Endothelial cell of umbilical vein (primary cell): ENCODE measurements at regions not wholly inside any gene's neighbourhood (a gene's known extent, or its start where the extent isn't known, plus 50 kb on each side); places are given as distances from the start of the nearest gene placed in this dataset.

ENCODE experiments used
- BruUV-seq: library from RNA; stranded (reverse); fragments of 400-500 nt; replicated peaks from 2 replicates; lab custom pipeline; 2021; lab: Mats Ljungman, UMichigan
- CTCF ChIA-PET: fragments of 300-600, 350-600 bp; sonication (Branson Sonifier 250); formaldehyde crosslinking; loops from one replicate; lab custom pipeline; 2021; ENCODE audit warnings: antibody characterized with exemption, inconsistent platforms; lab: Charles Lee
- POLR2A ChIA-PET: fragments of 300-600, 350-600 bp; sonication (Branson Sonifier 250); formaldehyde crosslinking; loops from one replicate; lab custom pipeline; 2021; ENCODE audit warnings: antibody characterized with exemption, inconsistent platforms; lab: Charles Lee
- DNase-seq: peaks from one replicate; pipeline ENCODE4 v3.0.0-alpha.2; 2011; ENCODE audit warnings: low read depth, low spot score
- FAIRE-seq: peaks from 2 replicates; lab custom pipeline; 2011; peaks lifted over from hg19 to GRCh38; lab: Jason Lieb, UNC
- H2AFZ ChIP-seq: 2 replicates; pipeline ENCODE4 v1.6.0; 2012; ENCODE audit warnings: low read depth, low read length, control low read depth, inconsistent platforms
- H3K27ac ChIP-seq: 2 replicates; pipeline ENCODE4 v1.5.1; 2011; ENCODE audit warnings: low read depth, mild to moderate bottlenecking, control low read depth, low read length, moderate library complexity; ENCODE audit not compliant: insufficient read depth
- H3K27me3 ChIP-seq, 2 experiments: 2 replicates each; pipeline versions ENCODE4 v1.6.0 to v1.6.1; 2011; ENCODE audit warnings: low read length in 2 of 2, mixed read lengths in 1 of 2; ENCODE audit not compliant: control insufficient read depth in 2 of 2, insufficient read depth in 2 of 2
- H3K36me3 ChIP-seq, 2 experiments: 2 replicates in 1 of 2; 3 replicates in 1 of 2; pipeline ENCODE4 v1.5.1; 2011; ENCODE audit warnings: low read length in 2 of 2, mild to moderate bottlenecking in 1 of 2, moderate library complexity in 1 of 2; ENCODE audit not compliant: control insufficient read depth in 2 of 2, insufficient read depth in 2 of 2; ENCODE audit errors: extremely low read depth in 1 of 2
- H3K4me1 ChIP-seq: 3 replicates; pipeline ENCODE4 v1.5.1; 2011; ENCODE audit warnings: mild to moderate bottlenecking, low read length; ENCODE audit not compliant: control insufficient read depth, insufficient read depth; ENCODE audit errors: extremely low read depth
- H3K4me2 ChIP-seq: 2 replicates; pipeline ENCODE4 v1.6.1; 2011; ENCODE audit warnings: low read length, control low read depth, mixed read lengths; ENCODE audit not compliant: insufficient read depth
- H3K4me3 ChIP-seq, 3 experiments: fragments of 200-600 bp in 1 of 3; sonication (generic), shearing (Covaris generic) in 1 of 3; replicated peaks in 1 of 3; 2 replicates each; pipeline ENCODE4 v1.5.1; 2011 to 2016; ENCODE audit warnings: control low read depth in 3 of 3, low read length in 3 of 3, mild to moderate bottlenecking in 2 of 3, inconsistent platforms in 1 of 3, low read depth in 1 of 3, moderate library complexity in 1 of 3; ENCODE audit not compliant: insufficient read depth in 1 of 3
- H3K79me2 ChIP-seq: 2 replicates; pipeline ENCODE4 v1.6.0; 2012; ENCODE audit warnings: low read length, inconsistent platforms; ENCODE audit not compliant: control insufficient read depth, insufficient read depth
- H3K9ac ChIP-seq: replicated peaks from 2 replicates; pipeline ENCODE3; 2011; ENCODE audit warnings: low read length, control low read depth; ENCODE audit not compliant: insufficient read depth; ENCODE audit errors: extremely low read depth
- H3K9me1 ChIP-seq: replicated peaks from 3 replicates; pipeline ENCODE4 v1.6.0; 2011; ENCODE audit warnings: mild to moderate bottlenecking, low read length; ENCODE audit not compliant: control insufficient read depth, insufficient read depth; ENCODE audit errors: extremely low read depth
- H3K9me3 ChIP-seq: replicated peaks from 2 replicates; pipeline ENCODE4 v1.5.1; 2012; ENCODE audit warnings: low read length, inconsistent platforms; ENCODE audit not compliant: control insufficient read depth, insufficient read depth
- H4K20me1 ChIP-seq: replicated peaks from 2 replicates; pipeline ENCODE3; 2011; ENCODE audit warnings: mild to moderate bottlenecking, low read length; ENCODE audit not compliant: control insufficient read depth, insufficient read depth; ENCODE audit errors: extremely low read depth
- EZH2 ChIP-seq: IDR thresholded peaks from 2 replicates; pipeline ENCODE4 v1.6.1; 2012; ENCODE audit warnings: borderline replicate concordance, low read depth, mild to moderate bottlenecking, moderate library complexity, low read length, inconsistent platforms; ENCODE audit not compliant: severe bottlenecking
- FOS ChIP-seq: IDR thresholded peaks from 2 replicates; pipeline ENCODE4 v1.6.1; 2011; ENCODE audit warnings: mild to moderate bottlenecking, low read length, moderate library complexity, borderline replicate concordance; ENCODE audit not compliant: insufficient read depth
- GATA2 ChIP-seq: IDR thresholded peaks from 2 replicates; pipeline ENCODE4 v1.7.0; 2011; ENCODE audit warnings: low read depth, mild to moderate bottlenecking, moderate library complexity, mixed read lengths, low read length; ENCODE audit not compliant: insufficient read length, insufficient read depth
- JUN ChIP-seq: IDR thresholded peaks from 2 replicates; pipeline ENCODE4 v1.6.1; 2011; ENCODE audit warnings: borderline replicate concordance, low read depth; ENCODE audit not compliant: insufficient read length, insufficient read depth
- MAX ChIP-seq: IDR thresholded peaks from 2 replicates; pipeline ENCODE4 v1.6.1; 2011; ENCODE audit not compliant: insufficient read depth, insufficient read length
- MYC ChIP-seq: IDR thresholded peaks from one replicate; pipeline ENCODE4 v1.6.1; 2011; ENCODE audit warnings: mild to moderate bottlenecking, low read depth, low read length
- POLR2A ChIP-seq: IDR thresholded peaks from 2 replicates; pipeline ENCODE4 v1.6.1; 2012; ENCODE audit warnings: low read depth, mild to moderate bottlenecking, control low read depth, low read length
- POLR2AphosphoS5 ChIP-seq: IDR thresholded peaks from 2 replicates; pipeline ENCODE4 v1.6.1; 2012; ENCODE audit warnings: low read depth, mild to moderate bottlenecking, control low read depth, low read length, moderate library complexity; ENCODE audit not compliant: insufficient read depth
- dilution Hi-C: fragments of 300-500 bp; cut with MboI; formaldehyde crosslinking; loops from one replicate; pipeline ENCODE4 v1.15.0; 2019; ENCODE audit warnings: low sequenced_read_pairs; ENCODE audit not compliant: extremely low pct_ligation_motif_present
- intact Hi-C: fragments of 100-400 bp; cut with micrococcal nuclease; formaldehyde crosslinking; loops from one replicate; pipeline ENCODE4 v1.10.0; 2022
- TF ChIP-seq, protein P1 (sequence below), 2 donors: IDR thresholded peaks; 1 replicate in 1 of 2; 2 replicates in 1 of 2; pipeline ENCODE4 v1.5.1; 2011; ENCODE audit warnings: low read length in 2 of 2, mild to moderate bottlenecking in 2 of 2, moderate library complexity in 2 of 2, control low read depth in 1 of 2, inconsistent platforms in 1 of 2, low read depth in 1 of 2; ENCODE audit not compliant: insufficient read depth in 1 of 2; ENCODE audit errors: extremely low read depth in 1 of 2

- CTCF ChIA-PET: interaction anchor here (1.1 to 1.3 kb wide), 2 partner anchors 23 to 38 kb away, joined by 3 to 4 read pairs; no protein-coding TSS in a partner anchor
- no TSS peak for BruUV-seq
- intact Hi-C loops: no loop called here
Measured at GRCh38 chr3:146800484-146800883, 195.3 kb upstream of the PLSCR5 start.

More at GRCh38 chr3:146800484-146800883, 195.3 kb upstream of the PLSCR5 start:
- H3K4me3 ChIP-seq: no peak overlapping the region
- no peak for DNase-seq
- no peaks in the 10 kb centered on the region for H4K20me1 ChIP-seq
- no peaks in the 10 kb centered on the region for H3K36me3 ChIP-seq
- H3K79me2 ChIP-seq: no peaks in the 10 kb centered on the region
- H2AFZ ChIP-seq: no peak overlapping the region
- TF ChIP-seq FOS: no peak
- TF ChIP-seq POLR2A: no peak
- TF ChIP-seq JUN: no peak
- no peak for TF ChIP-seq MAX
- TF ChIP-seq, protein P1, sequence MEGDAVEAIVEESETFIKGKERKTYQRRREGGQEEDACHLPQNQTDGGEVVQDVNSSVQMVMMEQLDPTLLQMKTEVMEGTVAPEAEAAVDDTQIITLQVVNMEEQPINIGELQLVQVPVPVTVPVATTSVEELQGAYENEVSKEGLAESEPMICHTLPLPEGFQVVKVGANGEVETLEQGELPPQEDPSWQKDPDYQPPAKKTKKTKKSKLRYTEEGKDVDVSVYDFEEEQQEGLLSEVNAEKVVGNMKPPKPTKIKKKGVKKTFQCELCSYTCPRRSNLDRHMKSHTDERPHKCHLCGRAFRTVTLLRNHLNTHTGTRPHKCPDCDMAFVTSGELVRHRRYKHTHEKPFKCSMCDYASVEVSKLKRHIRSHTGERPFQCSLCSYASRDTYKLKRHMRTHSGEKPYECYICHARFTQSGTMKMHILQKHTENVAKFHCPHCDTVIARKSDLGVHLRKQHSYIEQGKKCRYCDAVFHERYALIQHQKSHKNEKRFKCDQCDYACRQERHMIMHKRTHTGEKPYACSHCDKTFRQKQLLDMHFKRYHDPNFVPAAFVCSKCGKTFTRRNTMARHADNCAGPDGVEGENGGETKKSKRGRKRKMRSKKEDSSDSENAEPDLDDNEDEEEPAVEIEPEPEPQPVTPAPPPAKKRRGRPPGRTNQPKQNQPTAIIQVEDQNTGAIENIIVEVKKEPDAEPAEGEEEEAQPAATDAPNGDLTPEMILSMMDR (IDR thresholded peaks at IDR 0.05; ENCODE audit: extremely low read depth in 1 of 2, insufficient read depth in 1 of 2, low read depth in 1 of 2, low read length in 2 of 2): no peak
- no peak for TF ChIP-seq GATA2
- TF ChIP-seq MYC: no peak
- TF ChIP-seq EZH2: no peak
- no peak for TF ChIP-seq POLR2AphosphoS5
- dilution Hi-C loops: no loop called here
- no peak overlapping the region for H3K4me2 ChIP-seq
- FAIRE-seq: no peak
- POLR2A ChIA-PET: no interaction called here
- no peak overlapping the region for H3K27ac ChIP-seq
- no peaks in the 10 kb centered on the region for H3K9me1 ChIP-seq
- no peaks in the 10 kb centered on the region for H3K9me3 ChIP-seq
- no peaks in the 10 kb centered on the region for H3K27me3 ChIP-seq
- no peaks in the 10 kb centered on the region for H3K4me1 ChIP-seq
- no peak overlapping the region for H3K9ac ChIP-seq
